ENCODE measurements at regions not wholly inside any gene's neighbourhood (a gene's known extent, or its start where the extent isn't known, plus 50 kb on each side); places are given as distances from the start of the nearest gene placed in this dataset.

- TF ChIP-seq, protein P1, sequence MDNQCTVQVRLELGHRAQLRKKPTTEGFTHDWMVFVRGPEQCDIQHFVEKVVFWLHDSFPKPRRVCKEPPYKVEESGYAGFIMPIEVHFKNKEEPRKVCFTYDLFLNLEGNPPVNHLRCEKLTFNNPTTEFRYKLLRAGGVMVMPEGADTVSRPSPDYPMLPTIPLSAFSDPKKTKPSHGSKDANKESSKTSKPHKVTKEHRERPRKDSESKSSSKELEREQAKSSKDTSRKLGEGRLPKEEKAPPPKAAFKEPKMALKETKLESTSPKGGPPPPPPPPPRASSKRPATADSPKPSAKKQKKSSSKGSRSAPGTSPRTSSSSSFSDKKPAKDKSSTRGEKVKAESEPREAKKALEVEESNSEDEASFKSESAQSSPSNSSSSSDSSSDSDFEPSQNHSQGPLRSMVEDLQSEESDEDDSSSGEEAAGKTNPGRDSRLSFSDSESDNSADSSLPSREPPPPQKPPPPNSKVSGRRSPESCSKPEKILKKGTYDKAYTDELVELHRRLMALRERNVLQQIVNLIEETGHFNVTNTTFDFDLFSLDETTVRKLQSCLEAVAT (IDR thresholded peaks at IDR 0.05) = no peak
- no peak for TF ChIP-seq ZSCAN29 (IDR thresholded peaks at IDR 0.05)
- no peak for TF ChIP-seq SP1 (IDR thresholded peaks at IDR 0.05; ENCODE audit: low read depth, low read length)
- TF ChIP-seq BMI1 (IDR thresholded peaks at IDR 0.05; ENCODE audit: borderline replicate concordance) = no peak
- TF ChIP-seq ATF7 (IDR thresholded peaks at IDR 0.05; ENCODE audit: low read depth) = no peak
- TF ChIP-seq, protein P2, sequence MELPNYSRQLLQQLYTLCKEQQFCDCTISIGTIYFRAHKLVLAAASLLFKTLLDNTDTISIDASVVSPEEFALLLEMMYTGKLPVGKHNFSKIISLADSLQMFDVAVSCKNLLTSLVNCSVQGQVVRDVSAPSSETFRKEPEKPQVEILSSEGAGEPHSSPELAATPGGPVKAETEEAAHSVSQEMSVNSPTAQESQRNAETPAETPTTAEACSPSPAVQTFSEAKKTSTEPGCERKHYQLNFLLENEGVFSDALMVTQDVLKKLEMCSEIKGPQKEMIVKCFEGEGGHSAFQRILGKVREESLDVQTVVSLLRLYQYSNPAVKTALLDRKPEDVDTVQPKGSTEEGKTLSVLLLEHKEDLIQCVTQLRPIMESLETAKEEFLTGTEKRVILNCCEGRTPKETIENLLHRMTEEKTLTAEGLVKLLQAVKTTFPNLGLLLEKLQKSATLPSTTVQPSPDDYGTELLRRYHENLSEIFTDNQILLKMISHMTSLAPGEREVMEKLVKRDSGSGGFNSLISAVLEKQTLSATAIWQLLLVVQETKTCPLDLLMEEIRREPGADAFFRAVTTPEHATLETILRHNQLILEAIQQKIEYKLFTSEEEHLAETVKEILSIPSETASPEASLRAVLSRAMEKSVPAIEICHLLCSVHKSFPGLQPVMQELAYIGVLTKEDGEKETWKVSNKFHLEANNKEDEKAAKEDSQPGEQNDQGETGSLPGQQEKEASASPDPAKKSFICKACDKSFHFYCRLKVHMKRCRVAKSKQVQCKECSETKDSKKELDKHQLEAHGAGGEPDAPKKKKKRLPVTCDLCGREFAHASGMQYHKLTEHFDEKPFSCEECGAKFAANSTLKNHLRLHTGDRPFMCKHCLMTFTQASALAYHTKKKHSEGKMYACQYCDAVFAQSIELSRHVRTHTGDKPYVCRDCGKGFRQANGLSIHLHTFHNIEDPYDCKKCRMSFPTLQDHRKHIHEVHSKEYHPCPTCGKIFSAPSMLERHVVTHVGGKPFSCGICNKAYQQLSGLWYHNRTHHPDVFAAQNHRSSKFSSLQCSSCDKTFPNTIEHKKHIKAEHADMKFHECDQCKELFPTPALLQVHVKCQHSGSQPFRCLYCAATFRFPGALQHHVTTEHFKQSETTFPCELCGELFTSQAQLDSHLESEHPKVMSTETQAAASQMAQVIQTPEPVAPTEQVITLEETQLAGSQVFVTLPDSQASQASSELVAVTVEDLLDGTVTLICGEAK (IDR thresholded peaks at IDR 0.05; ENCODE audit: borderline replicate concordance) = no peak; the same call in 1 of the 2 replicates
- TF ChIP-seq, protein P3, sequence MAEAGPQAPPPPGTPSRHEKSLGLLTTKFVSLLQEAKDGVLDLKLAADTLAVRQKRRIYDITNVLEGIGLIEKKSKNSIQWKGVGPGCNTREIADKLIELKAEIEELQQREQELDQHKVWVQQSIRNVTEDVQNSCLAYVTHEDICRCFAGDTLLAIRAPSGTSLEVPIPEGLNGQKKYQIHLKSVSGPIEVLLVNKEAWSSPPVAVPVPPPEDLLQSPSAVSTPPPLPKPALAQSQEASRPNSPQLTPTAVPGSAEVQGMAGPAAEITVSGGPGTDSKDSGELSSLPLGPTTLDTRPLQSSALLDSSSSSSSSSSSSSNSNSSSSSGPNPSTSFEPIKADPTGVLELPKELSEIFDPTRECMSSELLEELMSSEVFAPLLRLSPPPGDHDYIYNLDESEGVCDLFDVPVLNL (IDR thresholded peaks at IDR 0.05; ENCODE audit: low read depth, low read length) = no peak
- TF ChIP-seq FOS (IDR thresholded peaks at IDR 0.05; ENCODE audit: borderline replicate concordance, extremely low read depth, insufficient read length) = no peak
- TF ChIP-seq RUNX3 (IDR thresholded peaks at IDR 0.05; ENCODE audit: low read length) = peak; percentile 71
- no peak for TF ChIP-seq SUPT20H (IDR thresholded peaks at IDR 0.05; ENCODE audit: borderline replicate concordance, control insufficient read depth, low read depth, low read length)
- peak; percentile 37; the same call in 1 of the 2 replicates for TF ChIP-seq NBN (IDR thresholded peaks at IDR 0.05)
- TF ChIP-seq, protein P4, sequence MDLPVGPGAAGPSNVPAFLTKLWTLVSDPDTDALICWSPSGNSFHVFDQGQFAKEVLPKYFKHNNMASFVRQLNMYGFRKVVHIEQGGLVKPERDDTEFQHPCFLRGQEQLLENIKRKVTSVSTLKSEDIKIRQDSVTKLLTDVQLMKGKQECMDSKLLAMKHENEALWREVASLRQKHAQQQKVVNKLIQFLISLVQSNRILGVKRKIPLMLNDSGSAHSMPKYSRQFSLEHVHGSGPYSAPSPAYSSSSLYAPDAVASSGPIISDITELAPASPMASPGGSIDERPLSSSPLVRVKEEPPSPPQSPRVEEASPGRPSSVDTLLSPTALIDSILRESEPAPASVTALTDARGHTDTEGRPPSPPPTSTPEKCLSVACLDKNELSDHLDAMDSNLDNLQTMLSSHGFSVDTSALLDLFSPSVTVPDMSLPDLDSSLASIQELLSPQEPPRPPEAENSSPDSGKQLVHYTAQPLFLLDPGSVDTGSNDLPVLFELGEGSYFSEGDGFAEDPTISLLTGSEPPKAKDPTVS (IDR thresholded peaks at IDR 0.05; ENCODE audit: low read depth, low read length) = no peak
- TF ChIP-seq PML (IDR thresholded peaks at IDR 0.05; ENCODE audit: low read length) = no peak; the same call in none of the 2 replicates
- no peak for TF ChIP-seq LARP7 (IDR thresholded peaks at IDR 0.05)
- TF ChIP-seq IKZF1 (conservative IDR thresholded peaks at IDR 0.05) = peak; percentile 72
- peak; percentile 65; the same call in 1 of the 2 replicates for TF ChIP-seq ZNF217 (IDR thresholded peaks at IDR 0.05)
These were observed 154.1 kb upstream of the ATP2B1 start (continued) for GRCh38 chr12:89862511-89863445.

Measured in GM12878 (cell line).